Activated T-cell treated with anti-CD3 and anti-CD28 coated beads, Interleukin-2, amount 50 U/mL, for 4 hours (primary cell): ENCODE measurements at regions not wholly inside any gene's neighbourhood (a gene's known extent, or its start where the extent isn't known, plus 50 kb on each side); places are given as distances from the start of the nearest gene placed in this dataset.
"Not testable (repeated sequence)": the region's sequence is repeated elsewhere in the genome, so short reads cannot be mapped to it uniquely, and the experiment has no call there.

Experiments
- ATAC-seq, 2 donors: fragments of 200-7000 bp; cut with Tn5 transposase; one replicate each; pipeline ENCODE4 v1.10.0; 2021
- DNase-seq: peaks from one replicate; pipeline ENCODE4 v3.0.0-alpha.2; 2020
- H3K27me3 Mint-ChIP-seq: one replicate; pipeline ENCODE4 v1.8.0; 2021; ENCODE audit warnings: low read depth, mixed read lengths
- H3K36me3 Mint-ChIP-seq: one replicate; pipeline ENCODE4 v1.8.0; 2022; ENCODE audit warnings: mixed read lengths; ENCODE audit not compliant: insufficient read depth
- H3K4me1 Mint-ChIP-seq: one replicate; pipeline ENCODE4 v1.8.0; 2021; ENCODE audit warnings: low read depth, mixed read lengths
- H3K4me3 Mint-ChIP-seq: one replicate; pipeline ENCODE4 v1.8.0; 2021; ENCODE audit warnings: mild to moderate bottlenecking, moderate library complexity, mixed read lengths
- H3K9me3 Mint-ChIP-seq: one replicate; pipeline ENCODE4 v1.8.0; 2021; ENCODE audit warnings: mixed read lengths

DNA sequence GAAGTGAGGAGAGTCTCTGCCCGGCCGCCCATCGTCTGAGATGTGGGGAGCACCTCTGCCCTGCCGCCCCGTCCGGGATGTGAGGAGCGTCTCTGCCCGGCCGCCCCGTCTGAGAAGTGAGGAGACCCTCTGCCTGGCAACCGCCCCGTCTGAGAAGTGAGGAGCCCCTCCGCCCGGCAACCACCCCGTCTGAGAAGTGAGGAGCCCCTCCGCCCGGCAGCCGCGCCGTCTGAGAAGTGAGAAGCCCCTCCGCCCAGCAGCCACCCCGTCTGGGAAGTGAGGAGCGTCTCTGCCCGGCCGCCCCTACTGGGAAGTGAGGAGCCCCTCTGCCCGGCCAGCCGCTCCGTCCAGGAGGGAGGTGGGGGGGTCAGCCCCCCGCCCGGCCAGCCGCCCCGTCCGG is 55.2 kb upstream of the CFAP126 start:
- not testable (repeated sequence) for ATAC-seq

DNA sequence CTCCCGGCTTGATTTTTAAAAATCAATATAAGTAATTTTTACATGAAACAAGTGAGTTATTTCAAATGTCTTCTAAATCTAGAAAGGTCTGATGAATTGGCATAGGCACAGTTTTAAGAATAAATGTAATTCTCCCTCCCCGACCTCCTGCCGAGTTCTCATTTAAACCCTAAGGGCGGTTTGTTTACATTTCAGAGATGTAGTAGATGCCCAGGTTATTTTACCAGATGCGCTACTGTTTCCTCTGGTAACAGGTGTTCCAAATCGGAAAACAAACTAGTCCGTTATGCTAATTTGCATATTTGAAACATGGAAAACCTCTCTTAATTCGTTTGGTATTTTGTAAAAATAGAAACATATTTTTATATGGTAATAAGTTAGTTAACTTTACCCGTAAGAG is 53.8 kb upstream of the CFAP126 start:
- Mint-ChIP-seq H3K4me1 (peaks cover 3% of the 10 kb centered on the region), H3K27me3 (peaks cover 6% of the 10 kb centered on the region), H3K4me3 (no peak overlapping the region), H3K36me3 (no peaks in the 10 kb centered on the region), H3K9me3 (no peaks in the 10 kb centered on the region)
- DNase-seq (no peak), ATAC-seq (no peak)

More for the DNA sequence above, 55.2 kb upstream of the CFAP126 start:
- peaks cover 16% of the 10 kb centered on the region for H3K27me3 Mint-ChIP-seq
- not testable (repeated sequence) for H3K36me3 Mint-ChIP-seq, H3K4me3 Mint-ChIP-seq, H3K9me3 Mint-ChIP-seq, DNase-seq, H3K4me1 Mint-ChIP-seq

DNA sequence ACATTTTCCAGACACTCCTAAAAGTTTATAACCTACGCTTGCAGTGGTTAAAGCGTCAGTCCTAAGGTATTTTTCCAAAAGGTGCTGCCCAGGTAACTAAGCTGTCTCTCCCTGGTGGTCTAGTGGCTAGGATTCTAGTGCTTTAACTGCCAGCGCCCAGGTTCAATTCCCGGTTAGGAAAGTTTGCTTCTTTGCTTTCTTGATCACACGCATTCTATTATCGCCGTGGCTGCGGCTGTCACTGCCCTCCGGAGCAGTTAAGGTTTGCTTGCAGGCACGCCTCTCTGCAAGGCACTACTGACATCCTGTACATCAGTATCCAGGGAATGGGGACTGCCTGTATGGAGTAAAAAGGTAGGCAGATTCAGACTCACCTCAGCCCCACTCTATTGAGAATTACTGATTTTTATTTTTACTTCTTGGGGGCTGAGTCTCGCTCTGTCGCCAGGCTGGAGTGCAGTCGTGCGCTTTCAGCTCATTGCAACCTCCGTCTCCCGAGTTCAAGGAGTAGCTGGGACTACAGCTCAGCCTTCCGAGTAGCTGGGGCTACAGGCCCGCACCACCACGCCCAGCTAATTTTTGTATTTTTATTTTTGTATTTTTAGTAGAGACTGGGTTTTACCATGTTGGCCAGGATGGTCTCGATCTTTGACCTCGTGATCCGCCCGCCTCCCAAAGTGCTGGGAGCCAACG is 53.2 kb upstream of the CFAP126 start:
- ATAC-seq (no peak), DNase-seq (no peak)
- peaks cover 6% of the 10 kb centered on the region for H3K27me3 Mint-ChIP-seq
- no peaks in the 10 kb centered on the region for H3K36me3 Mint-ChIP-seq
- H3K9me3 Mint-ChIP-seq, result no peaks in the 10 kb centered on the region
- H3K4me3 Mint-ChIP-seq, result no peak overlapping the region
- H3K4me1 Mint-ChIP-seq, result peaks cover 3% of the 10 kb centered on the region

DNA sequence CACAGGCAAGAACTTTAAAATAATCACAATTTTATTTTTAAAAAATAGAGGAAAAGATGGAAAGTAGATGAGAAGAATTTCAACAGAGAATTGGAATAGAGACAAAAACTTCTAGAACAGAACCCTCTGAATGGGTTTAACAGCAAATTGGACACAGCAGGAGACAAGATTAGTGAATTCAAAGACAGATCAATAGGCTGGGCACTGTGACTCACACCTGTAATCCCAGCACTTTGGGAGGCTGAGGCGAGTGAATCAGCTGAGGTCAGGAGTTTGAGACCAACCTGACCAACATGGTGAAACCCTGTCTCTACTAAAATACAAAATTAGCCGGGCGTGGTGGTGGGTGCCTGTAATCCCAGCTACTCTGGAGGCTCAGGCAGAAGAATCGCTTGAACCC is 49.9 kb upstream of the CFAP126 start:
- H3K36me3 Mint-ChIP-seq, H3K4me1 Mint-ChIP-seq, H3K27me3 Mint-ChIP-seq, H3K9me3 Mint-ChIP-seq, H3K4me3 Mint-ChIP-seq, DNase-seq, ATAC-seq: not testable (repeated sequence)
